ENCODE measurements at regions not wholly inside any gene's neighbourhood (a gene's known extent, or its start where the extent isn't known, plus 50 kb on each side); places are given as distances from the start of the nearest gene placed in this dataset.

DNA sequence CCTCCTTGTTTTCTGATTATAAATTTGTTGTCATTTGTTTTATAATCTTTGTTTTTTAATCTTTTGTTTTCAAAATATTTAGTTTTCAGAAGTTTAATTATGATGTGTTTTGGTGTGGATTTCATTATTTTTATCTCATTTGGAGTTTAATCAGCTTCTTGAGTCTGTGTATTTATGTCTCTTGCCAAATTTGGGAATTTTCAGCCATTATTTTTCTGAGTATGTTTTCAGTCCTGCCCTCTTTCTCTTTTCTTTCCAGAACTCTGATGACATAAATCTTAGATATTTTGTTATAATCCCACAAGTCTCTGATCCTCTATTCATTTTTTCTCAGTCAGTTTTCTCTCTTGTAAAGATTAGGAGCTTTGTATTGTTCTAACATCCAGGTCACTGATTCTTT is 89.8 kb downstream of the RHOU start:
- no peaks in the 10 kb centered on the region for H3K27me3 ChIP-seq
- H3K4me1 ChIP-seq (ENCODE audit: insufficient read depth): no peaks in the 10 kb centered on the region
- no peaks in the 10 kb centered on the region for H3K9me3 ChIP-seq
- H3K36me3 ChIP-seq: no peaks in the 10 kb centered on the region
- intact Hi-C loops (cut with DNase I): no loop called here
- TF ChIP-seq POLR2A (IDR thresholded peaks at IDR 0.05): no peak
- H3K27ac ChIP-seq: no peak overlapping the region
- no peak for DNase-seq
- no peak overlapping the region for H3K4me3 ChIP-seq

DNA sequence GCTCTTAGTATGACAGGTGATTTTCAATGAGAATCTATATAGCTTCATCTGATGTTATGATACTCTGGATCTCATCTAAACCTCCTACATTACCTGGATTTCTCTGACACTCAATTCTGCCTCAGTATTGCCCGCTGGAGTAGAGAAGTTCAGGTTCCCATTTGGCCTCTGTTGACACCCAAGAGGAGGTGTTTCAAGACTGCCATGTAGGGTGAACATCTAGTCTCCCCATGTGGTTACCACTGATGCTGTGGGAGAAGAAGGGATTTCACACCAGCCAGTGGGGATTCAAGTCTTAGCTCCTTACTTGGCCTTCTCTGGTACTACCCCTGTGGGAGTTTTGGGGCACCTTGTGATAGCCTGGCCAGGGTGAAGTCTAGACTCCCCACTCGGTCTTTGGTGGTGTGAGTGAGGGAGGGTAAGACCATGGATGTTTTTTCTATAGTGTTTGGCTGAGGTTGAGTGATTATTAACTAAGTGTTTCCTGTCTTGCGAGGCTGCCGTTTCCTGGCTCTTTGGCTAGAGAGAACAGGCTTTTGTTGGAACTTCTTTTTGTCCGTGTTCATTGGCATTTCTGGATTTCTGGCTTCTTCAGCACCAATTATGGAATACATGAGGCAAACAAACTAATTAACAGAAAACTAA is 90.7 kb downstream of the RHOU start:
- 76 to 86% (median 84%) methylated on average over 5 of the region's 5 CpGs for WGBS, 3 donors
- Histone ChIP-seq H3K36me3 (no peaks in the 10 kb centered on the region), H3K27ac (no peak overlapping the region), H3K4me3 (no peak overlapping the region), H3K4me1 (ENCODE audit: insufficient read depth) (no peaks in the 10 kb centered on the region), H3K9me3 (no peaks in the 10 kb centered on the region), H3K27me3 (no peaks in the 10 kb centered on the region)
- TF ChIP-seq EP300 (IDR thresholded peaks at IDR 0.05) (no peak), POLR2A (IDR thresholded peaks at IDR 0.05) (no peak)
- TF ChIP-seq, protein P1, sequence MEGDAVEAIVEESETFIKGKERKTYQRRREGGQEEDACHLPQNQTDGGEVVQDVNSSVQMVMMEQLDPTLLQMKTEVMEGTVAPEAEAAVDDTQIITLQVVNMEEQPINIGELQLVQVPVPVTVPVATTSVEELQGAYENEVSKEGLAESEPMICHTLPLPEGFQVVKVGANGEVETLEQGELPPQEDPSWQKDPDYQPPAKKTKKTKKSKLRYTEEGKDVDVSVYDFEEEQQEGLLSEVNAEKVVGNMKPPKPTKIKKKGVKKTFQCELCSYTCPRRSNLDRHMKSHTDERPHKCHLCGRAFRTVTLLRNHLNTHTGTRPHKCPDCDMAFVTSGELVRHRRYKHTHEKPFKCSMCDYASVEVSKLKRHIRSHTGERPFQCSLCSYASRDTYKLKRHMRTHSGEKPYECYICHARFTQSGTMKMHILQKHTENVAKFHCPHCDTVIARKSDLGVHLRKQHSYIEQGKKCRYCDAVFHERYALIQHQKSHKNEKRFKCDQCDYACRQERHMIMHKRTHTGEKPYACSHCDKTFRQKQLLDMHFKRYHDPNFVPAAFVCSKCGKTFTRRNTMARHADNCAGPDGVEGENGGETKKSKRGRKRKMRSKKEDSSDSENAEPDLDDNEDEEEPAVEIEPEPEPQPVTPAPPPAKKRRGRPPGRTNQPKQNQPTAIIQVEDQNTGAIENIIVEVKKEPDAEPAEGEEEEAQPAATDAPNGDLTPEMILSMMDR (IDR thresholded peaks at IDR 0.05): no peak
- intact Hi-C loops (cut with DNase I): no loop called here
- DNase-seq: no peak

DNA sequence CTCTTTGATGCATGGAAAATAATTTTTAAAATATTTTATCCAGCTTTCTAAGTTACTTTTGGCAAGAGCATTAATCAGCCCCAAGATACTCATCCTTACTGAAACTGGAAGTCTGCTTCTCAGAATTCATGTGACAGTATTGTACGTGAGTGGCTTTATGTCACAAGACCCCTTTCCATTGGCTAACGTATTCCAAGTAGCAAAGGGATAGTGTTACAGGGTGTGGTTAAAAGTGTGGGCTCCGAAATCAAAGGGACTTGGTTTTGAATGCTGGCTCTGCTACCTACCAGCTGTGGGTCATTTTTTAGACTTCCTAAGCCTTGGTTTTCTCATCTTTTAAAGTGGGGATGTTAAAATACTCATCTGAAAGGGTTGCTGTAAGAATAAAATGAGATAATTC is 91.7 kb downstream of the RHOU start:
- no peaks in the 10 kb centered on the region for H3K9me3 ChIP-seq
- no peak overlapping the region for H3K4me3 ChIP-seq
- intact Hi-C loops (cut with DNase I): no loop called here
- H3K27ac ChIP-seq: no peak overlapping the region
- no peaks in the 10 kb centered on the region for H3K27me3 ChIP-seq
- no peaks in the 10 kb centered on the region for H3K4me1 ChIP-seq (ENCODE audit: insufficient read depth)
- H3K36me3 ChIP-seq: no peaks in the 10 kb centered on the region
- TF ChIP-seq, protein P1 (IDR thresholded peaks at IDR 0.05): no peak
- no peak for TF ChIP-seq POLR2A (IDR thresholded peaks at IDR 0.05)
- no peak for TF ChIP-seq EP300 (IDR thresholded peaks at IDR 0.05)
- WGBS, 3 donors: 63 to 73% (median 63%) methylated on average over 3 of the region's 3 CpGs
- no peak for DNase-seq

DNA sequence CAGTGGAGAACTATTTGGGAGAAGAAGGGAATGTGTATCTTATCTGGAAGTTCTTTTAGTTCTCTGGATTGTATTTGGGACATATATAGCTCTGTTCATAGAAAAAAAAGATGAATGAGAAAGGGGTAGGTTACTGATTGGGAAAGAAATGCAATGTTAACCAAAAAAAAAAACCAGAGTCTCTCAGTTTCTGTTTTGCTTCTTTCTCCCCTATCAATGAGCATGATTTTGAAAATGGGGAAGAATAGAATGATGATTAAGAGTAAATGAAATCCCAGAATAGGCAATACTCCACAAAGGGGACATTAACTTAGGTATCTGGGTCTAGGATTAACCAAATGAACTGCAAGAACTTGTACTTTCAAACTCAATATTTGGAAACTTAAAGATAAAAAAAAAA is 92.9 kb downstream of the RHOU start:
- no peak for DNase-seq
- H3K27me3 ChIP-seq: no peaks in the 10 kb centered on the region
- no peaks in the 10 kb centered on the region for H3K9me3 ChIP-seq
- no peaks in the 10 kb centered on the region for H3K4me1 ChIP-seq (ENCODE audit: insufficient read depth)
- no peak overlapping the region for H3K27ac ChIP-seq
- H3K4me3 ChIP-seq: no peak overlapping the region
- TF ChIP-seq, protein P1 (IDR thresholded peaks at IDR 0.05): no peak
- no peak for TF ChIP-seq POLR2A (IDR thresholded peaks at IDR 0.05)
- no peak for TF ChIP-seq EP300 (IDR thresholded peaks at IDR 0.05)
- no peaks in the 10 kb centered on the region for H3K36me3 ChIP-seq
- intact Hi-C loops (cut with DNase I): no loop called here

DNA sequence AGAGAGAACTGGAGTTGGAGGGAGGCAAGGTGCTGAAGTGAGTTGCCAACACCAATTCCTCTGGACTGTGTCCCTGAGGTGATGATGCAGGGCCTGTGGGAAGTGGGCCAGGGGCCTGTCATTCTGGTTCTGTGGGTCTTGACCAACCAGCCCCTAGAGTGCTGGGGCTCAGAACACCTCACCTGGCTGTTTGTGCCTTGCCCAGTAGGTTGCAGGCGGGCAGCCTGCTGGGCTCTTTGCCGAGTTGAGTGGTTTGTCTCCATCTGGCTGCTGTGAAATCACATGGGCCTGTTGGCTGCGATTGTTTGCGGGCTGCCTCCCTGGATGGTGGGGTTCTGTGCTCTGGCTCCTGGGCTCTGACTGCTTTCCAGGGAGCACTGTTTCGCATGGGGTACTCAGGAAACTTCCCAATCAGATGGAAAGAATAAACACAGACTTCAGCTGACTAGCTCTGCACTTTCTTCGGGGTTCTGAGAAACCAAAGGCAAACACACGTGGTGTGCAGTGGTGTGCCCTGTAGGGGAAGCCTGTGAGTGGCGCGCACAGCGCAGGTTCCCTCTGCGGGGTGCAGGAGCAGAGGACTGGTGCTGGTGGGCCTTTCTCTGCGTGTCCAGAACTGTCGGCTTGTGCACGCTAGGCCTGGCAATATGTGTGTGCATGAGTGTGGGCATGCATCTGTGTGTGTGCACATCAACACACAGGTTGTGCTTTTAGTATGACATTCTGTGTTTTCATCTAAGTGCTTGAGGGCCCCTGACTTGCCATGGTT is 95.1 kb downstream of the RHOU start:
- intact Hi-C loops (cut with DNase I): no loop called here
- no peak for DNase-seq

More for the DNA sequence above, 95.1 kb downstream of the RHOU start:
- no peaks in the 10 kb centered on the region for H3K36me3 ChIP-seq
- no peak for TF ChIP-seq POLR2A (IDR thresholded peaks at IDR 0.05)
- TF ChIP-seq, protein P1 (IDR thresholded peaks at IDR 0.05): no peak
- H3K9me3 ChIP-seq: no peaks in the 10 kb centered on the region
- H3K4me1 ChIP-seq (ENCODE audit: insufficient read depth): peaks cover 2% of the 10 kb centered on the region
- H3K27ac ChIP-seq: no peak overlapping the region
- H3K27me3 ChIP-seq: no peaks in the 10 kb centered on the region
- 87 to 93% (median 91%) methylated on average over 11 to 14 of the region's 14 CpGs for WGBS, 3 donors
- no peak overlapping the region for H3K4me3 ChIP-seq

All from ovary (tissue), 7 donors.